H9 (cell line): ENCODE measurements at regions not wholly inside any gene's neighbourhood (a gene's known extent, or its start where the extent isn't known, plus 50 kb on each side); places are given as distances from the start of the nearest gene placed in this dataset.

Source experiments
- DNase-seq: peaks from one replicate; pipeline ENCODE4 v3.0.0-alpha.2; 2017
- H2AFZ ChIP-seq: one replicate; pipeline ENCODE4 v1.6.1; 2013; ENCODE audit warnings: mild to moderate bottlenecking, low read length, control low read depth, moderate library complexity
- H2AK5ac ChIP-seq: 2 replicates; pipeline ENCODE4 v1.6.1; 2013; ENCODE audit warnings: low read length, control low read depth, mixed read lengths; ENCODE audit not compliant: insufficient read length
- H2BK120ac ChIP-seq: one replicate; pipeline ENCODE4 v1.6.1; 2013; ENCODE audit warnings: low read depth, mild to moderate bottlenecking, low read length, control low read depth, inconsistent platforms; ENCODE audit not compliant: poor library complexity, severe bottlenecking
- H2BK12ac ChIP-seq: 2 replicates; pipeline ENCODE4 v1.6.1; 2013; ENCODE audit warnings: low read length, control low read depth, mixed read lengths, low read depth; ENCODE audit not compliant: insufficient read length
- H2BK15ac ChIP-seq: 2 replicates; pipeline ENCODE4 v1.6.1; 2013; ENCODE audit warnings: low read depth, low read length, control low read depth
- H2BK20ac ChIP-seq: one replicate; pipeline ENCODE4 v1.6.1; 2013; ENCODE audit warnings: low read depth, mild to moderate bottlenecking, low read length, control low read depth, inconsistent platforms; ENCODE audit not compliant: poor library complexity, severe bottlenecking
- H2BK5ac ChIP-seq: 2 replicates; pipeline ENCODE4 v1.6.1; 2013; ENCODE audit warnings: low read length, control low read depth, mixed read lengths; ENCODE audit not compliant: insufficient read length
- H3K14ac ChIP-seq: 2 replicates; pipeline ENCODE4 v1.6.1; 2013; ENCODE audit warnings: low read length, control low read depth; ENCODE audit not compliant: insufficient read depth
- H3K18ac ChIP-seq: 2 replicates; pipeline ENCODE4 v1.6.1; 2013; ENCODE audit warnings: low read depth, mild to moderate bottlenecking, mixed read lengths, low read length, control low read depth; ENCODE audit not compliant: insufficient read length
- H3K23ac ChIP-seq: 2 replicates; pipeline ENCODE4 v1.6.1; 2013; ENCODE audit warnings: low read length, control low read depth, mixed read lengths, low read depth; ENCODE audit not compliant: insufficient read length
- H3K23me2 ChIP-seq: 2 replicates; pipeline ENCODE4 v1.6.1; 2013; ENCODE audit warnings: low read depth, mild to moderate bottlenecking, mixed read lengths, low read length, control low read depth; ENCODE audit not compliant: insufficient read length, poor library complexity, severe bottlenecking
- H3K27ac ChIP-seq: 2 replicates; pipeline ENCODE4 v1.5.1; 2013; ENCODE audit warnings: low read length, control low read depth, mixed read lengths, low read depth; ENCODE audit not compliant: insufficient read length
- H3K27me3 ChIP-seq: 2 replicates; pipeline ENCODE4 v1.6.1; 2013; ENCODE audit warnings: low read length, control low read depth, inconsistent platforms; ENCODE audit not compliant: insufficient read depth
- H3K4ac ChIP-seq: 2 replicates; pipeline ENCODE4 v1.6.1; 2013; ENCODE audit warnings: low read depth, mild to moderate bottlenecking, control low read depth, inconsistent platforms, low read length, moderate library complexity
- H3K4me1 ChIP-seq: 2 replicates; pipeline ENCODE4 v1.6.1; 2013; ENCODE audit warnings: low read length, control low read depth, inconsistent platforms; ENCODE audit not compliant: insufficient read depth
- H3K4me2 ChIP-seq: 2 replicates; pipeline ENCODE4 v1.6.1; 2013; ENCODE audit warnings: low read length, control low read depth, mixed read lengths; ENCODE audit not compliant: insufficient read length, insufficient read depth
- H3K56ac ChIP-seq: 2 replicates; pipeline ENCODE4 v1.6.1; 2013; ENCODE audit warnings: low read depth, mild to moderate bottlenecking, mixed read lengths, low read length, control low read depth; ENCODE audit not compliant: insufficient read length
- H3K79me1 ChIP-seq: 2 replicates; pipeline ENCODE4 v1.6.1; 2013; ENCODE audit warnings: low read depth, mild to moderate bottlenecking, moderate library complexity, low read length, control low read depth, inconsistent platforms; ENCODE audit not compliant: insufficient read depth, poor library complexity, severe bottlenecking
- H3K79me2 ChIP-seq: 2 replicates; pipeline ENCODE4 v1.6.1; 2013; ENCODE audit warnings: low read length, control low read depth, inconsistent platforms; ENCODE audit not compliant: insufficient read depth
- H3K9ac ChIP-seq: 2 replicates; pipeline ENCODE4 v1.6.1; 2013; ENCODE audit warnings: low read length, control low read depth, mixed read lengths; ENCODE audit not compliant: insufficient read length; ENCODE audit errors: extremely low read depth
- H3K9me3 ChIP-seq: one replicate; pipeline ENCODE4 v1.6.1; 2013; ENCODE audit warnings: low read depth, low read length, inconsistent platforms; ENCODE audit not compliant: control insufficient read depth
- H3T11ph ChIP-seq: one replicate; pipeline ENCODE4 v1.6.1; 2013; ENCODE audit warnings: mild to moderate bottlenecking, low read length, control low read depth, inconsistent platforms
- H4K20me1 ChIP-seq: one replicate; pipeline ENCODE4 v1.6.1; 2013; ENCODE audit not compliant: control insufficient read depth, insufficient read length, insufficient read depth
- H4K5ac ChIP-seq: 2 replicates; pipeline ENCODE4 v1.6.1; 2013; ENCODE audit warnings: low read depth, mild to moderate bottlenecking, mixed read lengths, low read length, control low read depth; ENCODE audit not compliant: insufficient read length
- H4K8ac ChIP-seq: replicated peaks from 2 replicates; pipeline ENCODE4 v1.6.1; 2013; ENCODE audit warnings: low read length, control low read depth, mixed read lengths, low read depth; ENCODE audit not compliant: insufficient read length
- H4K91ac ChIP-seq: 2 replicates; pipeline ENCODE4 v1.6.1; 2013; ENCODE audit warnings: low read depth, mild to moderate bottlenecking, moderate library complexity, mixed read lengths, low read length, control low read depth; ENCODE audit not compliant: insufficient read length
- H3K27ac Mint-ChIP-seq, 3 experiments: 2 replicates in 2 of 3; 3 replicates in 1 of 3; pipeline ENCODE4 v1.8.0; 2020 to 2021; ENCODE audit warnings: mixed read lengths in 3 of 3, mild to moderate bottlenecking in 1 of 3, moderate library complexity in 1 of 3
- H3K27me3 Mint-ChIP-seq: 2 replicates; pipeline ENCODE4 v1.8.0; 2021; ENCODE audit warnings: low read depth, mild to moderate bottlenecking, moderate library complexity, mixed read lengths
- H3K36me3 Mint-ChIP-seq, 3 experiments: 2 replicates in 2 of 3; 3 replicates in 1 of 3; pipeline ENCODE4 v1.8.0; 2020 to 2021; ENCODE audit warnings: low read depth in 3 of 3, mixed read lengths in 3 of 3; ENCODE audit not compliant: insufficient read depth in 1 of 3
- H3K4me1 Mint-ChIP-seq, 2 experiments: 2 replicates each; pipeline ENCODE4 v1.8.0; 2020; ENCODE audit warnings: mixed read lengths in 2 of 2
- H3K4me3 Mint-ChIP-seq, 2 experiments: 2 replicates in 1 of 2; 3 replicates in 1 of 2; pipeline ENCODE4 v1.8.0; 2020 to 2021; ENCODE audit warnings: mild to moderate bottlenecking in 2 of 2, mixed read lengths in 2 of 2, moderate library complexity in 1 of 2
- H3K9me3 Mint-ChIP-seq, 2 experiments: 2 replicates in 1 of 2; 3 replicates in 1 of 2; pipeline ENCODE4 v1.8.0; 2020; ENCODE audit warnings: mild to moderate bottlenecking in 2 of 2, mixed read lengths in 2 of 2, moderate library complexity in 1 of 2
- WGBS: extraction: QIAGEN DNeasy Blood & Tissue Kit; methylation state at CpG from one replicate; pipeline ENCODE4 v1.1.7; 2013; ENCODE audit warnings: missing lambda C conversion rate, low lambda C conversion rate, mixed read lengths; ENCODE audit not compliant: insufficient read length; ENCODE audit errors: extremely low coverage; 5-methylcytosine and 5-hydroxymethylcytosine counted together
- TF ChIP-seq, protein P1 (sequence below): fragments of 200-600 bp; sonication (generic); conservative IDR thresholded peaks from 3 replicates; pipeline ENCODE4 v1.8.0; 2021; ENCODE audit warnings: antibody characterized with exemption, mild to moderate bottlenecking

DNA sequence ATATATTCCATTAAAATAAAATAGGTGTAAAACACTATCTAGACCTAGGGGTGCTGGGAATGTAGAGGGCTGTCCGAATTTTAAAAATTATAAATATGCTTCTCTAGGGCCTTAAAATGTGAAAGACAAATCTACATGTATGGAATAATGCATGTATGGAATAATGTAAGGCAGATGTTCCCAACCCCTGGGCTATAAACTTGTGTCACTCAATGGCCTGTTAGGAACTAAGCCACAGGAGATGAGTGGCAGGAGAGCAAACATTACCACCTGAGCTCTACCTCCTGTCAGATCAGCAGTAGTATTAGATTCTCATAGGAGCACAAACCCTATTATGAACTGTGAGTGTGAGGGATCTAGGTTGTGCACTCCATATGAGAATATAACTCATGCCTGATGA lies 482.6 kb upstream of the TGFBR2 start:
- Histone ChIP-seq H3K18ac (no peak overlapping the region), H2BK15ac (no peak overlapping the region), H4K20me1 (no peaks in the 10 kb centered on the region), H3K4ac (no peak overlapping the region), H3K14ac (no peak overlapping the region), H4K91ac (no peak overlapping the region), H3K27me3 (no peaks in the 10 kb centered on the region), H3K4me2 (no peak overlapping the region), H4K8ac (no peak overlapping the region), H3K79me1 (no peaks in the 10 kb centered on the region), H3K79me2 (no peaks in the 10 kb centered on the region), H2BK5ac (no peak overlapping the region), H4K5ac (no peak overlapping the region), H3K4me1 (no peaks in the 10 kb centered on the region; the same call in 1 of the 2 replicates), H3K23ac (no peak overlapping the region), H2BK12ac (no peak overlapping the region), H2BK20ac (no peak overlapping the region), H3K9me3 (no peaks in the 10 kb centered on the region), H3K23me2 (no peaks in the 10 kb centered on the region), H2BK120ac (no peak overlapping the region), H3K9ac (no peak overlapping the region), H2AFZ (no peak overlapping the region), H3K27ac (no peak overlapping the region), H2AK5ac (no peak overlapping the region), H3T11ph (no peak overlapping the region), H3K56ac (no peak overlapping the region)
- WGBS: no CpG with 5 or more reads among the region's 1 CpG
- no peak overlapping the region for H3K4me3 Mint-ChIP-seq
- DNase-seq: no peak
- H3K4me1 Mint-ChIP-seq: peaks cover 7 to 10% of the 10 kb centered on the region in 2 experiments
- H3K27me3 Mint-ChIP-seq: peaks cover 3% of the 10 kb centered on the region; the same call in 1 of the 2 replicates
- peaks cover 6 to 12% of the 10 kb centered on the region in 2 experiments for H3K9me3 Mint-ChIP-seq
- peaks cover 0 to 15% (median 4%) of the 10 kb centered on the region in 3 experiments; a peak in 4 of 7 replicates for H3K36me3 Mint-ChIP-seq
- no peak overlapping the region for H3K27ac Mint-ChIP-seq
- TF ChIP-seq, protein P1, sequence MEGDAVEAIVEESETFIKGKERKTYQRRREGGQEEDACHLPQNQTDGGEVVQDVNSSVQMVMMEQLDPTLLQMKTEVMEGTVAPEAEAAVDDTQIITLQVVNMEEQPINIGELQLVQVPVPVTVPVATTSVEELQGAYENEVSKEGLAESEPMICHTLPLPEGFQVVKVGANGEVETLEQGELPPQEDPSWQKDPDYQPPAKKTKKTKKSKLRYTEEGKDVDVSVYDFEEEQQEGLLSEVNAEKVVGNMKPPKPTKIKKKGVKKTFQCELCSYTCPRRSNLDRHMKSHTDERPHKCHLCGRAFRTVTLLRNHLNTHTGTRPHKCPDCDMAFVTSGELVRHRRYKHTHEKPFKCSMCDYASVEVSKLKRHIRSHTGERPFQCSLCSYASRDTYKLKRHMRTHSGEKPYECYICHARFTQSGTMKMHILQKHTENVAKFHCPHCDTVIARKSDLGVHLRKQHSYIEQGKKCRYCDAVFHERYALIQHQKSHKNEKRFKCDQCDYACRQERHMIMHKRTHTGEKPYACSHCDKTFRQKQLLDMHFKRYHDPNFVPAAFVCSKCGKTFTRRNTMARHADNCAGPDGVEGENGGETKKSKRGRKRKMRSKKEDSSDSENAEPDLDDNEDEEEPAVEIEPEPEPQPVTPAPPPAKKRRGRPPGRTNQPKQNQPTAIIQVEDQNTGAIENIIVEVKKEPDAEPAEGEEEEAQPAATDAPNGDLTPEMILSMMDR: no peak
